ENCODE measurements at regions not wholly inside any gene's neighbourhood (a gene's known extent, or its start where the extent isn't known, plus 50 kb on each side); places are given as distances from the start of the nearest gene placed in this dataset.

DNA sequence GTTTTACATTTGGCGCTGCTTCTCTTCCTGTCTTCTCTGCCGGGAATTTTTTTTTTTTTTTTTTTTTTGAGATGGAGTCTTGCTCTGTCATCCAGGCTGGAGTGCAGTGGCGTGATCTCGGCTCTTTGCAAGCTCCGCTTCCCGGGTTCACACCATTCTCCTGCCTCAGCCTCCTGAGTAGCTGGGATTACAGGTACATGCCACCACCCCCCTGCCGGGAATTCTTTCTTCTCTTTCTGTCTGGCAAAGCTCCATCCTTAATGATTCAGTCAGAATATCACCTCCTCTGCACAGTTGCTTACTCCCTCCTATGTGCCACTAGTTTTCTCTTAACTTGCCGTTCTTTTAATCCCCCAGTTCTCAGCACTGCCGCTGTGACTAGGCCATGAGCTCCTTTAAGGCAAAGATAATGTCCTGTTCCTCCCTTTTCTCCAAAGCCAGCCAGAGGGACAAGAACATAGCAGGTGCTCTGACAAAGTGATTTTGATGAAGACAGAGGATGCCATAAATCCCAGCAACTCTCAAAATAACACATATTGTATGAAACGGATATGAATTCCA is 112.1 kb upstream of the LRATD1 start:
- Histone ChIP-seq H3K27ac (ENCODE audit: low read length) (no peak overlapping the region), H3K9me3 (ENCODE audit: control insufficient read depth, insufficient read depth, low read depth, low read length) (no peaks in the 10 kb centered on the region), H3K4me3 (ENCODE audit: low read depth in 2 of 2, low read length in 2 of 2) (no peak overlapping the region), H3K36me3 (ENCODE audit: control insufficient read depth, insufficient read depth, low read length) (no peaks in the 10 kb centered on the region), H3K27me3 (ENCODE audit: control insufficient read depth, insufficient read depth, low read length) (no peaks in the 10 kb centered on the region), H3K4me1 (ENCODE audit: control insufficient read depth, insufficient read depth, low read length) (no peaks in the 10 kb centered on the region)
- DNase-seq (ENCODE audit: low read depth, low spot score) (no peak), ATAC-seq (no peak)
- TF ChIP-seq, protein P1, sequence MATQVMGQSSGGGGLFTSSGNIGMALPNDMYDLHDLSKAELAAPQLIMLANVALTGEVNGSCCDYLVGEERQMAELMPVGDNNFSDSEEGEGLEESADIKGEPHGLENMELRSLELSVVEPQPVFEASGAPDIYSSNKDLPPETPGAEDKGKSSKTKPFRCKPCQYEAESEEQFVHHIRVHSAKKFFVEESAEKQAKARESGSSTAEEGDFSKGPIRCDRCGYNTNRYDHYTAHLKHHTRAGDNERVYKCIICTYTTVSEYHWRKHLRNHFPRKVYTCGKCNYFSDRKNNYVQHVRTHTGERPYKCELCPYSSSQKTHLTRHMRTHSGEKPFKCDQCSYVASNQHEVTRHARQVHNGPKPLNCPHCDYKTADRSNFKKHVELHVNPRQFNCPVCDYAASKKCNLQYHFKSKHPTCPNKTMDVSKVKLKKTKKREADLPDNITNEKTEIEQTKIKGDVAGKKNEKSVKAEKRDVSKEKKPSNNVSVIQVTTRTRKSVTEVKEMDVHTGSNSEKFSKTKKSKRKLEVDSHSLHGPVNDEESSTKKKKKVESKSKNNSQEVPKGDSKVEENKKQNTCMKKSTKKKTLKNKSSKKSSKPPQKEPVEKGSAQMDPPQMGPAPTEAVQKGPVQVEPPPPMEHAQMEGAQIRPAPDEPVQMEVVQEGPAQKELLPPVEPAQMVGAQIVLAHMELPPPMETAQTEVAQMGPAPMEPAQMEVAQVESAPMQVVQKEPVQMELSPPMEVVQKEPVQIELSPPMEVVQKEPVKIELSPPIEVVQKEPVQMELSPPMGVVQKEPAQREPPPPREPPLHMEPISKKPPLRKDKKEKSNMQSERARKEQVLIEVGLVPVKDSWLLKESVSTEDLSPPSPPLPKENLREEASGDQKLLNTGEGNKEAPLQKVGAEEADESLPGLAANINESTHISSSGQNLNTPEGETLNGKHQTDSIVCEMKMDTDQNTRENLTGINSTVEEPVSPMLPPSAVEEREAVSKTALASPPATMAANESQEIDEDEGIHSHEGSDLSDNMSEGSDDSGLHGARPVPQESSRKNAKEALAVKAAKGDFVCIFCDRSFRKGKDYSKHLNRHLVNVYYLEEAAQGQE (IDR thresholded peaks at IDR 0.05; ENCODE audit: insufficient read depth in 1 of 2, low read depth in 2 of 2, low read length in 1 of 2) = no peak
- TF ChIP-seq POLR2AphosphoS5 (IDR thresholded peaks at IDR 0.05; ENCODE audit: low read depth, low read length) = no peak
- TF ChIP-seq TCF7L2 (IDR thresholded peaks at IDR 0.05; ENCODE audit: low read depth, low read length) = no peak
- TF ChIP-seq SIN3A (IDR thresholded peaks at IDR 0.05; ENCODE audit: borderline replicate concordance, insufficient read depth, low read depth, low read length) = no peak
- TF ChIP-seq, protein P2, sequence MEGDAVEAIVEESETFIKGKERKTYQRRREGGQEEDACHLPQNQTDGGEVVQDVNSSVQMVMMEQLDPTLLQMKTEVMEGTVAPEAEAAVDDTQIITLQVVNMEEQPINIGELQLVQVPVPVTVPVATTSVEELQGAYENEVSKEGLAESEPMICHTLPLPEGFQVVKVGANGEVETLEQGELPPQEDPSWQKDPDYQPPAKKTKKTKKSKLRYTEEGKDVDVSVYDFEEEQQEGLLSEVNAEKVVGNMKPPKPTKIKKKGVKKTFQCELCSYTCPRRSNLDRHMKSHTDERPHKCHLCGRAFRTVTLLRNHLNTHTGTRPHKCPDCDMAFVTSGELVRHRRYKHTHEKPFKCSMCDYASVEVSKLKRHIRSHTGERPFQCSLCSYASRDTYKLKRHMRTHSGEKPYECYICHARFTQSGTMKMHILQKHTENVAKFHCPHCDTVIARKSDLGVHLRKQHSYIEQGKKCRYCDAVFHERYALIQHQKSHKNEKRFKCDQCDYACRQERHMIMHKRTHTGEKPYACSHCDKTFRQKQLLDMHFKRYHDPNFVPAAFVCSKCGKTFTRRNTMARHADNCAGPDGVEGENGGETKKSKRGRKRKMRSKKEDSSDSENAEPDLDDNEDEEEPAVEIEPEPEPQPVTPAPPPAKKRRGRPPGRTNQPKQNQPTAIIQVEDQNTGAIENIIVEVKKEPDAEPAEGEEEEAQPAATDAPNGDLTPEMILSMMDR (IDR thresholded peaks at IDR 0.05) = no peak
- intact Hi-C loops (cut with micrococcal nuclease; ENCODE audit: unreplicated experiment) = no loop called here
- no TSS peak for BruUV-seq (replicated peaks)
- in situ Hi-C loops (cut with HindIII; ENCODE audit: low pct_unique_long_range_greater_than_20kb, low sequenced_read_pairs) = no loop called here
- CTCF ChIA-PET = interaction anchor here (0.7 kb wide), 1 partner anchor 540 kb away, joined by 4 read pairs; no protein-coding TSS in a partner anchor
- POLR2A ChIA-PET = no interaction called here

DNA sequence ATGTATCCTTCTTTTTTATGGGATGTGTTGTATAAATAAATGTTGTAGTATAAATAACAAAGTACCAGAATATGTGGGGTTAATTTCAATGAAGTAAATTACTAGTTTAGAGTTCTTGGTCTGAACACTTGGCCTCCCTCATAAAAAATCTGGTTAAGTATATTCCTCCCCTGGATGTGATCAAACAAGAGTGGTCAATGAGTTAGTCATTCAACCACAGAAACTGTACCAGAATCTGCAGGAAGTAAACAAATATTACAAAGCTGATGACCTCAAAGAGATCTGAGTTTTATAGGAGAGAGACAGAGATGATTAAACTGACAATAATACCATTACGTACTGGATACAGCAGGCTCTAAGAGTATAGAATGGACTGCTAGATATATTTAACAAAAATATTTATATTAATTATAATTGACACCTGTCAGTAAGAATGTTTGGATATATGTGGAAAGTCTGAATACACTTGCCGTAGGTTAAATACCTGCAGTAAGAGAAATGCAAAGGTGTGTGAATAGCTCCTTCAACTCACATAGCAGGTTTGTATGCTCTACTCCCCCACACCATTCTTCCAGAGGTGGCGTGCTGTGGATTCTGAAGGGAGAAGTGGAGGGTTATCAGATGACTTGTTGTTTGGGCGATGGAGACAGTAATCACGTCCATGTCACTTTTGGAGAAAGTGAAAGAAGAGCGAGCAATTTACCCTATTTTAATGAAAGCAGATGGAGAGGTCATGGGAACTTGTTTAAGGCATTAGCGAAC is 108.3 kb upstream of the LRATD1 start:
- no peak for DNase-seq (ENCODE audit: low read depth, low spot score)
- CTCF ChIA-PET = no interaction called here
- H3K9me3 ChIP-seq (ENCODE audit: control insufficient read depth, insufficient read depth, low read depth, low read length) = no peaks in the 10 kb centered on the region
- POLR2A ChIA-PET = no interaction called here
- intact Hi-C loops (cut with micrococcal nuclease; ENCODE audit: unreplicated experiment) = no loop called here
- ATAC-seq = no peak
- in situ Hi-C loops (cut with HindIII; ENCODE audit: low pct_unique_long_range_greater_than_20kb, low sequenced_read_pairs) = no loop called here
- no peaks in the 10 kb centered on the region for H3K27me3 ChIP-seq (ENCODE audit: control insufficient read depth, insufficient read depth, low read length)
- TF ChIP-seq SIN3A (IDR thresholded peaks at IDR 0.05; ENCODE audit: borderline replicate concordance, insufficient read depth, low read depth, low read length) (no peak), TCF7L2 (IDR thresholded peaks at IDR 0.05; ENCODE audit: low read depth, low read length) (no peak), POLR2AphosphoS5 (IDR thresholded peaks at IDR 0.05; ENCODE audit: low read depth, low read length) (no peak)
- TF ChIP-seq, protein P2 (IDR thresholded peaks at IDR 0.05) = no peak
- H3K4me1 ChIP-seq (ENCODE audit: control insufficient read depth, insufficient read depth, low read length) = no peaks in the 10 kb centered on the region
- H3K4me3 ChIP-seq (ENCODE audit: low read depth in 2 of 2, low read length in 2 of 2) = no peak overlapping the region
- no peak overlapping the region for H3K27ac ChIP-seq (ENCODE audit: low read length)
- no peaks in the 10 kb centered on the region for H3K36me3 ChIP-seq (ENCODE audit: control insufficient read depth, insufficient read depth, low read length)
- BruUV-seq (replicated peaks) = no TSS peak

Data from Panc1 (cell line).